ENCODE measurements at regions not wholly inside any gene's neighbourhood (a gene's known extent, or its start where the extent isn't known, plus 50 kb on each side); places are given as distances from the start of the nearest gene placed in this dataset.

DNA sequence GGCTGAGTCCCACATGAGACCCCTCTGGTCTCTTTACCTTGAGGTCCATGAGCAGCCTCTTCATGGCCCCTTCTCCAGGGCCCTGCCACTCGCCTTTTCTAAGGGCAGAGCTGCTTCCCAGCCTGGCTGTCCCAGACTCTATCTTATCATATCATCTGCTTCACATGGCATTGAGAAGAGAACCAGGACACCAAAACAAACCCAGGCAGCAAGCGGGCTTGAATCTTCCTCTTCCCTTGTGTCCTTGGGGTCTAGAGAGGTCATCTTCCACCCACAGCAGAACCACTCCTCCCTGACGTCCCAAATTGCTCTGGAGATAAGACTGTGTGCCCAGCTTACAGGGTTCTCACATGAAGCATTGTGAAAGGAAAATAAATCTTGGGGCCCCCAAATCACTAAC lies 261.3 kb upstream of the AUTS2 start:
- H3K27me3 Mint-ChIP-seq = no peaks in the 10 kb centered on the region
- no peaks in the 10 kb centered on the region for H3K4me1 Mint-ChIP-seq (ENCODE audit: low read depth in 2 of 2)
- ATAC-seq (replicated peaks) (no peak), DNase-seq (no peak)
- H3K4me3 Mint-ChIP-seq = no peak overlapping the region
- no peak overlapping the region for H3K27ac Mint-ChIP-seq
- no peaks in the 10 kb centered on the region for H3K36me3 Mint-ChIP-seq (ENCODE audit: insufficient read depth)
- no peaks in the 10 kb centered on the region for H3K9me3 Mint-ChIP-seq

DNA sequence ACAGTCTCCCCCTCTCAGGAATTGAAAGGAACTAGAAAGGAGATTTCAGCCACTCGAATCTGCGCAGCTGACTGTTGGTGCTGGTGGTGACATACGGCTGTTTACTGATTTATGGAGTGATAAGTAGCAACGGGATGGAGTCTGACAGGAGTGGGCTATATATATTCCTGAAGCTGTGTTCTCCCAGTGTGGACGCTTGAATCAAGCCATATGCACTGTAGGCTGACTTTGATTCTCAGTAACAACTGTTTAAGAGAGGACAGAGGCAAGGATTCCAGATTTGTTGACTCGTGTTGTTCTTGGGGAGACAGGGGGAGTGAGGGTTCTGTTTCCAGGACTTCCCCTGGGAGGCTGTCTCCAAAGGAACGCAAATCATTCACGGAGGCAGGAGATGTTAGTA lies 260.1 kb upstream of the AUTS2 start:
- no peak for DNase-seq
- Mint-ChIP-seq H3K27me3 (no peaks in the 10 kb centered on the region), H3K36me3 (ENCODE audit: insufficient read depth) (no peaks in the 10 kb centered on the region), H3K27ac (no peak overlapping the region), H3K4me1 (ENCODE audit: low read depth in 2 of 2) (no peaks in the 10 kb centered on the region), H3K9me3 (no peaks in the 10 kb centered on the region), H3K4me3 (no peak overlapping the region)
- ATAC-seq (replicated peaks) = no peak

DNA sequence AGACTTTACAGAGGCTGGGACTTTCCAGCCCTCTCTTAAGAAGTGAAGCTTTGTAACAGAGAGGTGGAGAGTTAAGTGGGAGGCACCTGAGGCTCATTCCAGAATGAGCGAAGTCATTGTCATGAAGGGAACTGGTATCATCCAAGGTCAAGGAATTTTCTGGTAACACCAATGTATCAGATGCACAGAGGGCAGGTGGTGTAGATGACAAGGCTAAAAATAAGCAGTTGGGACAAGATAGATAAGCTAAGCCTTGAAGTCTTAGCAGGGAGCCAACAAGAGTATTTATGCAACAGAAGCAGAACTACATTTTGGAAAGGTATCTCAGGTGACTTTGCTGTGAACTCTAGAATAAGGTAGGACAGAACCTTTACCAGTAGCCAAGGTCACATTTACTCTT lies 257.0 kb upstream of the AUTS2 start:
- Mint-ChIP-seq H3K4me3 (no peak overlapping the region), H3K36me3 (ENCODE audit: insufficient read depth) (no peaks in the 10 kb centered on the region), H3K27me3 (no peaks in the 10 kb centered on the region), H3K27ac (no peak overlapping the region), H3K4me1 (ENCODE audit: low read depth in 2 of 2) (no peaks in the 10 kb centered on the region), H3K9me3 (peaks cover 0 to 3% of the 10 kb centered on the region in 2 donors)
- ATAC-seq (replicated peaks) = no peak
- DNase-seq = no peak

DNA sequence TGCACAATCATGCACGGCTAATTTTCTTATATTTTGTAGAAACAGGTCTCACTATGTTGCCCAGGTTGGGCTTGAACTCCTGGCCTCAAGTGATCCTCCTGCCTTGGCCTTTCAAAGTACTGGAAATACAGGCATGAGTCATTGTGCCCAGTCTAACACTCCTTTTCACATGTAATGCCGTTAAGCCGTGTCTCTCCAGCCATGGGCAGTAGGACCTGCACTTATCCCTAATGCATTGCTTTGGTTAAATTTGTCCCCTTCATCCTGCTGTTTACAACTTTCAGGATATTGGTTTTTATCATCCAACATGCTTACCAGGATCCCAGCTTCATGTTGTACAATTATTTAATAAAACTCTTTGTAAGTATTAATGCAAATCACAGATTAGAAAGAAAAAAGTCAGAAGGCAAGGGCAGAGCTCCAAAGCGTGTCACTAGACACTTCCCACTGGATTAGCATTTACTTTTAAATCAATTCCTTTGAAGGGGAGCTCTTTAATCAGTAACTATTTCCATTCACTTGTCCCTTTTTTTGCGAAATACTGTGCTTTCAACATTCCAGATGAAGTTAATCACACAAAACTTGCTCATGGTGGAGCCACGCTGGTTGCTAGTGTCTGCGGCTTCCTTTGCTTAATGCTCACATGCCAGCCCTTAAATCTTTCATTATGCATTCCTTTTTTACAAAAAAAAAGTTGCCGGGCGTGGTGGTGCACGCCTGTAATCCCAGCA lies 256.0 kb upstream of the AUTS2 start:
- H3K9me3 Mint-ChIP-seq = peaks cover 0 to 3% of the 10 kb centered on the region in 2 donors
- DNase-seq (no peak), ATAC-seq (replicated peaks) (no peak)
- H3K4me3 Mint-ChIP-seq = no peak overlapping the region
- no peak overlapping the region for H3K27ac Mint-ChIP-seq
- no peaks in the 10 kb centered on the region for H3K27me3 Mint-ChIP-seq
- no peaks in the 10 kb centered on the region for H3K36me3 Mint-ChIP-seq (ENCODE audit: insufficient read depth)
- no peaks in the 10 kb centered on the region for H3K4me1 Mint-ChIP-seq (ENCODE audit: low read depth in 2 of 2)

DNA sequence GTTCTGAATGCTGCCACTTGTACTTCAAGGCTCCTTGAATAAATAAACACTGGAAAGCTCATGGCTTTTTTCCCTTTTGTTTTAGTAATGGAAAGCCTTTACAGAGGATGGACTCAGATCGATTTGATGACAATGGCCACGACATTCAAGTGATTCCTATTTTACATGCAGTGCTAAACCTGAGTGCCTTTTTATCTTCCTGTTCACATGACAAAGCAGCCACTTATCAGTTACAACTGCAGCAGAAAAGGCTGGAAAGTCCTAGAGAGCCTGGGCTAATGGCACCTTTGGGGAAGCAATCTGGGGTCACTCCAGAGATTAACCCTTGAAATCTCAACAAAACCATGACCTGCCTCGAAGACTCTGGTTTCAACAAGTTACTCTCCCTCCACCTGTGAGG lies 249.0 kb upstream of the AUTS2 start:
- DNase-seq (no peak), ATAC-seq (replicated peaks) (no peak)
- Mint-ChIP-seq H3K4me3 (no peak overlapping the region), H3K27ac (no peak overlapping the region), H3K27me3 (peaks cover 7 to 13% of the 10 kb centered on the region in 2 donors), H3K9me3 (peaks cover 0 to 4% of the 10 kb centered on the region in 2 donors), H3K4me1 (ENCODE audit: low read depth in 2 of 2) (no peaks in the 10 kb centered on the region), H3K36me3 (ENCODE audit: insufficient read depth) (no peaks in the 10 kb centered on the region)

DNA sequence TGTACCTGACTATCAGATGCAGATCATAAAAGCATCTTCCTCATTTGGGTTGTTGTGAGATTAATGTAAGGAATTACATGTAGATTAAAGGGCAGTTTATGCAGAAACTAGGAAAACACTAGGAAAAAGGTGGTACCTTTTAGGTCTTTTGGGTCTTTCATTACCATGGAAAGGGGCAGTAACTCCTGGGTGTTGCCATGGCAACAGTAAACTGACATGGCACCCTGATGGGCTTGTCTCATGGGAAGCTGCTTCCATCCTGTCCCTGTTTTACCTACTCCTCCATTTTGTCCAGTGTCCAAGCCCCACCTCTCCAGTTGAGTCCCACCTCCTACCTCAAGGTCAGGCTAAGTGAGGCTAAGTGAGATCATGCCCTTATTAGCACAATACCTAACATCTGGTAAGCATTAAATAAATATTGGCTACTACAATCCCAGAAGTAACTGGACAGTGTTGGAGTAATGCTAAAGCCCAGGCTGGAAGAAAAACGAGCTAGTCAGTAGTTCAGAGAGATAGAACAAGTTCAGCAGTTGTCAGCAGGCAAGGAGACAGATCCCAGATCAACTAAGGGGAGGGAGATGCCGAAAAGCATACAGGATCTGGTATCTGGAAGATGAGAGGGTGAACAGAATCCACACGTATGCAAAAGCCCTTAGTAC lies 240.0 kb upstream of the AUTS2 start:
- no peak for ATAC-seq (replicated peaks)
- no peak for DNase-seq
- no peaks in the 10 kb centered on the region for H3K36me3 Mint-ChIP-seq (ENCODE audit: insufficient read depth)
- no peak overlapping the region for H3K27ac Mint-ChIP-seq
- H3K27me3 Mint-ChIP-seq = peaks cover 5 to 8% of the 10 kb centered on the region in 2 donors
- H3K9me3 Mint-ChIP-seq = no peaks in the 10 kb centered on the region
- no peaks in the 10 kb centered on the region for H3K4me1 Mint-ChIP-seq (ENCODE audit: low read depth in 2 of 2)
- H3K4me3 Mint-ChIP-seq = no peak overlapping the region

DNA sequence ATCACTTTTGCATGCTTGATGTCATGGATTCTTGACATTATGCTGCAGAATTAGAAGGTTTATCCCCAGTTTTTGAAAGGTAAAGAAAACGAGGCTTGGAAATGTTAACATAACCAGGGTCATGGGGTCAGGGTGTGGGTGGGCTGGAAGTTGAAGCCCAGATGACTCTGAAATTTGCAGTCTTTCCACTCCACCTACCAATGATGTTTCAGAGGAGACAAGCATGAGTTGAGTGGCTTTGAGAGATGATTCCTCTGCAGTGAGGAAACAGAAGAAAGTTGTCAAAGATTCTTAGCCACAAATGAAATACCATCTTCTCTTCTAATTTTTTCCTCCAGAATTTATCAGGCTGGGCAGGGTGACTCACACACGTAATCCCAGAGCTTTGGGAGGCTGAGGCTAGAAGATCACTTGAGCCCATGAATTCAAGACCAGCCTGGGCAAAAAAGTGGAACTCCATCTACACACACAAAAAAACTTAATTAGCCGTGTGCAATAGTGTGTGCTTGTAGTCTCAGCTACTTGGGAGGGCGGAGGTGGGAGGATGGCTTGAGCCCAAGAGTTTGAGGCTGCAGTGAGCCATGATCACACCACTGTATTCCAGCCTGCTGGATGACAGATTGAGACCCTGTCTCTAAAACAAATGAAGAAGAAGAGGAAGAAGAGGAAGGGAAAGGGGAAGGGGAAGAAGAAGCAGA lies 239.1 kb upstream of the AUTS2 start:
- ATAC-seq (replicated peaks) = no peak
- no peak for DNase-seq
- no peaks in the 10 kb centered on the region for H3K4me1 Mint-ChIP-seq (ENCODE audit: low read depth in 2 of 2)
- H3K4me3 Mint-ChIP-seq = no peak overlapping the region
- H3K9me3 Mint-ChIP-seq = no peaks in the 10 kb centered on the region
- no peaks in the 10 kb centered on the region for H3K36me3 Mint-ChIP-seq (ENCODE audit: insufficient read depth)
- no peaks in the 10 kb centered on the region for H3K27me3 Mint-ChIP-seq
- H3K27ac Mint-ChIP-seq = no peak overlapping the region

DNA sequence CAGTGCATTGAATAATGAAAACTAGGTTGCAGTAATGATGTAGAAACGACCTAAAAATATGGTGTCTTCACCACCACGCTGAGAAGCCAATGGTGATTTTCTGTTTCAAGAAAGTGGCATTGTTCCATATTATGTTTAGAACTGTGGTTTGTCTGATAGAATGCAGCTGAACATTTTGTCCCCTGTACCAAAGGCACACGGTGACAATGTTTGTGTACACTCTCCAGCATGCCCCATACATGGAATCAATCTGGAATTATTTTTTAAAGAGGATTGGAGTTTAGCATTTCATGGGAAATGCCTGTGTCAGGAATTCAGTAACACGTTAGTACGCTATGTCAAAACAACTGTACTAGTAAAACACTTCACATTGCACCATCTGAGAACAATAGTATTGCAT lies 237.4 kb upstream of the AUTS2 start:
- DNase-seq = no peak
- no peaks in the 10 kb centered on the region for H3K4me1 Mint-ChIP-seq (ENCODE audit: low read depth in 2 of 2)
- H3K9me3 Mint-ChIP-seq = no peaks in the 10 kb centered on the region
- no peaks in the 10 kb centered on the region for H3K27me3 Mint-ChIP-seq
- H3K27ac Mint-ChIP-seq = no peak overlapping the region
- H3K36me3 Mint-ChIP-seq (ENCODE audit: insufficient read depth) = no peaks in the 10 kb centered on the region
- ATAC-seq (replicated peaks) = no peak
- H3K4me3 Mint-ChIP-seq = no peak overlapping the region

DNA sequence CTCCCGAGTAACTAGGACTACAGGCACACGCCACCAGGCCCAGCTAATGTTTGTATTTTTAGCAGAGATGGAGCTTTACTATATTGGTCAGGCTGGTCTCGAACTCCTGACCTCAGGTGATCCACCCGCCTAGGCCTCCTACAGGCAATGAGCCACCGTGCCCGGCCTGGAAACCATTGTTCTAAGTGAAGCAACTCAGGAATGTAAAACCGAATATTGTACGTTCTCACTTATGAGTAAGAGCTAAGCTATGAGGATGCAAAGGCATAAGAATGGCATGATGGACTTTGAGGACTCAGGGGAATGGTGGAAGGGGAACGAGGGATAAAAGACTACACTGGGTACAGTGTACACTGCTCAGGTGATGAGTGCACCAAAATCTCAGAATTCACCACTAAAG lies 235.1 kb upstream of the AUTS2 start:
- DNase-seq (no peak), ATAC-seq (replicated peaks) (no peak)
- Mint-ChIP-seq H3K27ac (no peak overlapping the region), H3K4me1 (ENCODE audit: low read depth in 2 of 2) (no peaks in the 10 kb centered on the region), H3K36me3 (ENCODE audit: insufficient read depth) (no peaks in the 10 kb centered on the region), H3K4me3 (no peak overlapping the region), H3K9me3 (no peaks in the 10 kb centered on the region), H3K27me3 (peaks cover 0 to 5% of the 10 kb centered on the region in 2 donors)

DNA sequence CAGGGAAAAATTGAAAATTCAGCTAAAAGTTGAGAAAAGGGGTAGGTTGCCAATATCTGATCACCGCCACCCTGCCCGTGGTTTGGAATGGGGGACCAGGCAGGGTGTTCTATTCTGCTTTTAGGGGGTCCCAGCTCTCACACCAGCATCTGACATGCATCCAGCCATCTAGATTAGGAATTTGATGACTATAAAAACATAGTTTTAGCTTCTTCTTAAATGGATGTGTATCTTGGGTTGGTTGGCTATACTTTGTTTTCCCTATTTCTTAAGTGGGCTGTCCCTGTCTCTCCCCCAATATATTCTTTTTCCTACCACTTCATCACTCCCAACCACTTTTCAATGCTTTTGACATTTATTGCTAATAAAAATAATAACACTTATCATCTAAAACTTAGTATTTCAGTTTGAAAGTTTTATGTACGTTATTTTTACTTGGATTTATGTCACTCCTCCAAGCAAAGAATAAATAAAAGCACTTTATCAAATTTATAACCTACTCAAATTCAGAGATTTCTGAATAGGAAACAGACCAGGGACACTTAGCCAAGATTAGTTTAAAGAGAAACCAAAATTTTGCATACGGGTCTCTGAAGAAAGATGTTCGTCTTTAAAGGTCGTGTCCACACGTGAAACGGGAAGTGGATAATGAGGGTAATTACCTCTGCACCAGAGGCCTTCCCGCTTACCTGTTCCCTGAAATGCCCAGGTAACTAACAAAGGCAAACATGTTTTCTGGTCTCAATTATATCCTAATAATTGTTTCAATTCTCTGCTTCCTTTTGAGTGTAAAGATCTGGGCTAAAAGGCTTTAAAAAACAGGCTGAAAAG lies 233.2 kb upstream of the AUTS2 start:
- DNase-seq (no peak), ATAC-seq (replicated peaks) (no peak)
- Mint-ChIP-seq H3K4me1 (ENCODE audit: low read depth in 2 of 2) (no peaks in the 10 kb centered on the region), H3K27ac (no peak overlapping the region), H3K36me3 (ENCODE audit: insufficient read depth) (no peaks in the 10 kb centered on the region), H3K9me3 (no peaks in the 10 kb centered on the region), H3K27me3 (peaks cover 0 to 13% of the 10 kb centered on the region in 2 donors), H3K4me3 (no peak overlapping the region)

DNA sequence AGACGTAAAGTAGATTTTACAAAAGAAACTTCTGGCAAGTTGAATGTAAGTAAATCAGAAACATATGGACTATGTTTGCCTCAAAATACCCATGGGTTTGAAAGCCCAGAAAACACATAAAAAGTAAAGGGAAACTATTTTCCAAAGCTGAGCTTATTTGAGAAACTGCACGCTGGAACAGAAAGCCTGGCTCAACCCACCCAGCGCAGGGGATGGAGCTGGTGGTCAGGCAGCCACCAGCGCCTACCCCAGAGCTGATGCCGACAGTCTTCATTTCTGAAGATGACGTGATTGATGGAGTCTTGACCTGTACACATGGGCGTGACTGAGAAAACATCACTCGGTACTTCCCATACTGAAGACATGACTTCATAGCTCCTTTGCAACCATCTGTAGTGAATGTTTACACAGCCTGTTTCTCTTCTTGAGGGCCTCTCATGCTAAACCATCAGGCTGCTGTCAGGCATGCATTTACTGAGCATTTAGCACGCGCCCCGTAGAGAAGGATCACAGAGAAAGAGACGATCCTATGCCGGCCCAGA lies 232.6 kb upstream of the AUTS2 start:
- H3K36me3 Mint-ChIP-seq (ENCODE audit: insufficient read depth) = no peaks in the 10 kb centered on the region
- H3K27me3 Mint-ChIP-seq = peaks cover 0 to 13% of the 10 kb centered on the region in 2 donors
- H3K4me1 Mint-ChIP-seq (ENCODE audit: low read depth in 2 of 2) = no peaks in the 10 kb centered on the region
- H3K9me3 Mint-ChIP-seq = no peaks in the 10 kb centered on the region
- DNase-seq (no peak), ATAC-seq (replicated peaks) (no peak)
- no peak overlapping the region for H3K27ac Mint-ChIP-seq
- no peak overlapping the region for H3K4me3 Mint-ChIP-seq

DNA sequence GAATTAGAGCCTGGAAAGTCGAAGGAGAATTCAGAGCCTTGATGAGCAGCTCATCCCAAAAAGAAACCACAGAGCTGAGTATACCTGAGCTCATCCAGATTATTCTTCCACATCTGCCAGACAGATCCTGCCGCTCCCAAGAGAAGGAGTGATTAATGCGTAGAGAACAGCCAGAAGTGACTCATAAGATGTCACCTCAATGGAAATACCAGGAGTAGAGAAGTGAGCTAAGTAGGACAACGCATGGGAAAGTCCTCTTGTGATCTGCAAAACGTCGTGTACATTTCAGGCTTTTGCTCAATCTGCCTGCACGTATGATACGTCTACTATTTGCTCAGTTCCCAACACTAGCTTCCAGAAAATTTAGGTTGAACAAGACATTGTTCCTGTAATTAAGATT lies 230.5 kb upstream of the AUTS2 start:
- Mint-ChIP-seq H3K4me1 (ENCODE audit: low read depth in 2 of 2) (no peaks in the 10 kb centered on the region), H3K4me3 (no peak overlapping the region), H3K36me3 (ENCODE audit: insufficient read depth) (no peaks in the 10 kb centered on the region), H3K9me3 (no peaks in the 10 kb centered on the region), H3K27ac (no peak overlapping the region), H3K27me3 (peaks cover 0 to 13% of the 10 kb centered on the region in 2 donors)
- ATAC-seq (replicated peaks) (no peak), DNase-seq (no peak)

Data from effector memory CD8-positive, alpha-beta T cell (primary cell).